ENCODE measurements at regions not wholly inside any gene's neighbourhood (a gene's known extent, or its start where the extent isn't known, plus 50 kb on each side); places are given as distances from the start of the nearest gene placed in this dataset.

DNA sequence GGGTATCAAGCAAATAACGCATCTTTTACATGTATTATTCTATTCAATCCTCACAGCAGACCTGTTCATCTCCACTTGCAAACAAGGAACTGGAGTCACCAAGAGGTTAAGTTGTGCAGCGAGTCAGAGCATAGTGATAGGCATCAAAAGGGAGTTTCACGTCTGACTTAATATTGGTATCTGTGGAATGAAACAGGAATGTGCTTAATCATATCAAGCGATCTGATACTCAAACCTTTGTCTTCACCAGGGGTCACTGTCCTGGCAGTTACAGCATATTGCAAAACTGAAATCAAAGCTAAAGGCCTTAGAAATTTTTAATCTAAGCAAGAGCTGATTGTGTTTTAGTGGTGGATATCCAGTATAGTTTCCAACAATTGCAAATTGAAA, 271.6 kb downstream of the PLK2 start:
- H3F3A ChIP-seq (ENCODE audit: insufficient read depth, low read length), result no peaks in the 10 kb centered on the region
- H3K27me3 ChIP-seq (ENCODE audit: insufficient read depth, low read length), result no peaks in the 10 kb centered on the region
- no peak overlapping the region for H3K4me3 ChIP-seq (ENCODE audit: low read depth, low read length, poor library complexity, severe bottlenecking)
- H4K20me1 ChIP-seq (ENCODE audit: insufficient read depth, low read length), result no peaks in the 10 kb centered on the region
- TF ChIP-seq, protein P1, sequence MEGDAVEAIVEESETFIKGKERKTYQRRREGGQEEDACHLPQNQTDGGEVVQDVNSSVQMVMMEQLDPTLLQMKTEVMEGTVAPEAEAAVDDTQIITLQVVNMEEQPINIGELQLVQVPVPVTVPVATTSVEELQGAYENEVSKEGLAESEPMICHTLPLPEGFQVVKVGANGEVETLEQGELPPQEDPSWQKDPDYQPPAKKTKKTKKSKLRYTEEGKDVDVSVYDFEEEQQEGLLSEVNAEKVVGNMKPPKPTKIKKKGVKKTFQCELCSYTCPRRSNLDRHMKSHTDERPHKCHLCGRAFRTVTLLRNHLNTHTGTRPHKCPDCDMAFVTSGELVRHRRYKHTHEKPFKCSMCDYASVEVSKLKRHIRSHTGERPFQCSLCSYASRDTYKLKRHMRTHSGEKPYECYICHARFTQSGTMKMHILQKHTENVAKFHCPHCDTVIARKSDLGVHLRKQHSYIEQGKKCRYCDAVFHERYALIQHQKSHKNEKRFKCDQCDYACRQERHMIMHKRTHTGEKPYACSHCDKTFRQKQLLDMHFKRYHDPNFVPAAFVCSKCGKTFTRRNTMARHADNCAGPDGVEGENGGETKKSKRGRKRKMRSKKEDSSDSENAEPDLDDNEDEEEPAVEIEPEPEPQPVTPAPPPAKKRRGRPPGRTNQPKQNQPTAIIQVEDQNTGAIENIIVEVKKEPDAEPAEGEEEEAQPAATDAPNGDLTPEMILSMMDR (IDR thresholded peaks at IDR 0.05; ENCODE audit: low read length), result no peak
- TF ChIP-seq EZH2 (IDR thresholded peaks at IDR 0.05; ENCODE audit: borderline replicate concordance, low read length), result no peak
- H3K4me2 ChIP-seq (ENCODE audit: low read length), result no peak overlapping the region
- H3K36me3 ChIP-seq (ENCODE audit: insufficient read depth, low read length), result no peaks in the 10 kb centered on the region
- H3K9ac ChIP-seq (ENCODE audit: low read length), result no peak overlapping the region
- no peaks in the 10 kb centered on the region for H3K79me2 ChIP-seq (ENCODE audit: insufficient read depth, low read length)
- no peak overlapping the region for H2AFZ ChIP-seq (ENCODE audit: low read length)
- H3K9me3 ChIP-seq (ENCODE audit: low read length), result no peaks in the 10 kb centered on the region
- no peaks in the 10 kb centered on the region for H3K9me2 ChIP-seq (ENCODE audit: low read depth, low read length)
- no peak overlapping the region for H3K27ac ChIP-seq (ENCODE audit: low read depth, low read length, poor library complexity, severe bottlenecking)
- H3K4me1 ChIP-seq (ENCODE audit: insufficient read depth, low read length, severe bottlenecking), result no peaks in the 10 kb centered on the region

DNA sequence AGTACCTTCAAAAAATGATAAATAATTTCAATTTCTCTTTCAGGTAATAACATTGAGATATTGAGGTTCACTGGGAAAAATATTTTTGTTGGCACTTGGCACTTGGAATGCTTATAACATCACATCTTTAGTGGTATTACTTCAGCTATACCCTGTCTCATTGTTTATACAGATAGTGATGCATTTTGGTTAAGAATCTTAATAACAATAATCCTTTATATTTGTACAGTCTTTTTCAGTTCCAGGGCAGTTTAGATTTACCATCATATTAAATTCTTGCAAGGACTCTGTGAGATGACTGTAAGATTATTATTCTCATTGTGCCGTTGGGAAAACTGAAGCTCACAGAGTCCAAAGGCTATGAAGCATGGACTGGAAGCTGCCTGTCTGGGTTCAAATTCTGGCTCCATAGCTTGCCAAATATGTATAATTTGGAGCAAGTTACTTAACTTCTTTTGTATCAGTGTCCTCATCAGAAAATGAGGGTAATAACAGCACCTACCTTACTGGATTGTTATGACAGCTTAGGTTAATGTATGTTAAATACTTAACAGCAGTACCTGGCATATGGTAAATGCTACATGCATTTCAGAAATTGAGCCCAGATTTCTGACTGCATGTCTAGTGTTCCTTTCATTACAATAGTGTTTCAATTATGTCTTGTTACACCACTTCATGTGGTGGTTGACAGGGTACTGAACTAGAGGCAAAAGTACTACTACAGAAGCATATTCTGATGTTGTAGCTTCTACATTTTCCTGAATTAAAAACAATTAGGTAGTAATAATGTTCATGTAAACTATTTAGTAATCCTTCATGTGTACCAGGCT, 272.2 kb downstream of the PLK2 start:
- H2AFZ ChIP-seq (ENCODE audit: low read length), result no peak overlapping the region
- H3K4me3 ChIP-seq (ENCODE audit: low read depth, low read length, poor library complexity, severe bottlenecking), result no peak overlapping the region
- H3K9ac ChIP-seq (ENCODE audit: low read length), result no peak overlapping the region
- H3K4me1 ChIP-seq (ENCODE audit: insufficient read depth, low read length, severe bottlenecking), result no peaks in the 10 kb centered on the region
- no peak overlapping the region for H3K27ac ChIP-seq (ENCODE audit: low read depth, low read length, poor library complexity, severe bottlenecking)
- no peaks in the 10 kb centered on the region for H3K9me2 ChIP-seq (ENCODE audit: low read depth, low read length)
- H3K79me2 ChIP-seq (ENCODE audit: insufficient read depth, low read length), result no peaks in the 10 kb centered on the region
- no peaks in the 10 kb centered on the region for H4K20me1 ChIP-seq (ENCODE audit: insufficient read depth, low read length)
- no peak overlapping the region for H3K4me2 ChIP-seq (ENCODE audit: low read length)
- no peaks in the 10 kb centered on the region for H3K27me3 ChIP-seq (ENCODE audit: insufficient read depth, low read length)
- H3K36me3 ChIP-seq (ENCODE audit: insufficient read depth, low read length), result no peaks in the 10 kb centered on the region
- H3F3A ChIP-seq (ENCODE audit: insufficient read depth, low read length), result no peaks in the 10 kb centered on the region
- no peaks in the 10 kb centered on the region for H3K9me3 ChIP-seq (ENCODE audit: low read length)
- TF ChIP-seq EZH2 (IDR thresholded peaks at IDR 0.05; ENCODE audit: borderline replicate concordance, low read length), result no peak
- TF ChIP-seq, protein P1 (IDR thresholded peaks at IDR 0.05; ENCODE audit: low read length), result no peak

DNA sequence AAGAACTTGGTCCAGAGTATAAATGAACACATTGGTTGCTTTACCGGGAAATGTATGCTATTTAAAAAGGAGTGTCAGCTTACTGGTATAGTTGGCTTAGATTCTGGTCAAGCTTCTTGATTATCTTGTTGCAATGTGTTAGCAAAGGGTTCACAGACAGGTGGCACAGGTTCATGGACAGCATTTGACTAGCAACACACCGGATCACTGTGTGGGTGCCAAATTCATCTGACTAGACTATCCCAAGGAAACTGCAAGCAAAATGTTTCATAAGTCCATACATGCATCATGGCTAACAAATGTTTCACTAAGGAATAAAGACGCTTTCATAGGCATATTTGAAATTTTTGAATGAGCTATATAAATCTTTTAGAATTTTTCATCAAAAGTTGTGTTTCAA, 274.1 kb downstream of the PLK2 start:
- Histone ChIP-seq H3K36me3 (ENCODE audit: insufficient read depth, low read length) (no peaks in the 10 kb centered on the region), H3K4me3 (ENCODE audit: low read depth, low read length, poor library complexity, severe bottlenecking) (no peak overlapping the region), H3K9ac (ENCODE audit: low read length) (no peak overlapping the region), H3K4me1 (ENCODE audit: insufficient read depth, low read length, severe bottlenecking) (no peaks in the 10 kb centered on the region), H3K9me2 (ENCODE audit: low read depth, low read length) (no peaks in the 10 kb centered on the region), H3F3A (ENCODE audit: insufficient read depth, low read length) (no peaks in the 10 kb centered on the region), H2AFZ (ENCODE audit: low read length) (no peak overlapping the region), H3K9me3 (ENCODE audit: low read length) (no peaks in the 10 kb centered on the region), H3K4me2 (ENCODE audit: low read length) (no peak overlapping the region), H3K27me3 (ENCODE audit: insufficient read depth, low read length) (no peaks in the 10 kb centered on the region), H4K20me1 (ENCODE audit: insufficient read depth, low read length) (no peaks in the 10 kb centered on the region), H3K27ac (ENCODE audit: low read depth, low read length, poor library complexity, severe bottlenecking) (no peak overlapping the region), H3K79me2 (ENCODE audit: insufficient read depth, low read length) (no peaks in the 10 kb centered on the region)
- TF ChIP-seq, protein P1 (IDR thresholded peaks at IDR 0.05; ENCODE audit: low read length), result no peak
- no peak for TF ChIP-seq EZH2 (IDR thresholded peaks at IDR 0.05; ENCODE audit: borderline replicate concordance, low read length)
